GM23248 (cell line): ENCODE measurements at regions not wholly inside any gene's neighbourhood (a gene's known extent, or its start where the extent isn't known, plus 50 kb on each side); places are given as distances from the start of the nearest gene placed in this dataset.

ENCODE experiments used
- DNase-seq: peaks from one replicate; pipeline ENCODE4 v3.0.0-alpha.2; 2015
- H2AFZ ChIP-seq: fragments of 200-600 bp; sonication (generic); 2 replicates; pipeline ENCODE4 v1.6.1; 2016; ENCODE audit warnings: antibody characterized with exemption
- H3F3A ChIP-seq: fragments of 200-600 bp; sonication (generic); 2 replicates; pipeline ENCODE4 v1.6.1; 2016; ENCODE audit warnings: mild to moderate bottlenecking, antibody characterized with exemption, mixed run types; ENCODE audit not compliant: insufficient read depth
- H3K27ac ChIP-seq: fragments of 200-600 bp; sonication (generic); 2 replicates; pipeline ENCODE4 v1.5.1; 2016; ENCODE audit warnings: mild to moderate bottlenecking
- H3K27me3 ChIP-seq: fragments of 200-600 bp; sonication (generic); replicated peaks from 2 replicates; pipeline ENCODE4 v1.6.1; 2016; ENCODE audit warnings: mild to moderate bottlenecking; ENCODE audit not compliant: insufficient read depth
- H3K36me3 ChIP-seq: fragments of 200-600 bp; sonication (generic); 2 replicates; pipeline ENCODE4 v1.6.1; 2016; ENCODE audit warnings: low read depth, mild to moderate bottlenecking
- H3K4me1 ChIP-seq: fragments of 200-600 bp; sonication (generic); 2 replicates; pipeline ENCODE4 v1.6.1; 2016; ENCODE audit warnings: mild to moderate bottlenecking; ENCODE audit not compliant: insufficient read depth
- H3K4me2 ChIP-seq: fragments of 200-600 bp; sonication (generic); one replicate; pipeline ENCODE4 v1.6.1; 2016; ENCODE audit warnings: mild to moderate bottlenecking; ENCODE audit not compliant: unreplicated experiment
- H3K4me3 ChIP-seq: fragments of 200-600 bp; sonication (generic); 2 replicates; pipeline ENCODE4 v1.5.1; 2016; ENCODE audit warnings: mild to moderate bottlenecking
- H3K79me2 ChIP-seq: fragments of 200-600 bp; sonication (generic); 2 replicates; pipeline ENCODE4 v1.6.1; 2016; ENCODE audit warnings: mild to moderate bottlenecking; ENCODE audit not compliant: insufficient read depth
- H3K9ac ChIP-seq: fragments of 200-600 bp; sonication (generic); 2 replicates; pipeline ENCODE4 v1.6.1; 2016; ENCODE audit warnings: mild to moderate bottlenecking
- H3K9me2 ChIP-seq: fragments of 200-600 bp; sonication (generic); 2 replicates; pipeline ENCODE4 v1.6.1; 2016; ENCODE audit warnings: mixed run types, mild to moderate bottlenecking, moderate library complexity; ENCODE audit not compliant: insufficient read depth
- H3K9me3 ChIP-seq: fragments of 200-600 bp; sonication (generic); one replicate; pipeline ENCODE4 v1.6.1; 2017; ENCODE audit warnings: low read depth
- H4K20me1 ChIP-seq: fragments of 200-600 bp; sonication (generic); 2 replicates; pipeline ENCODE4 v1.6.0; 2016; ENCODE audit not compliant: insufficient read depth
- EZH2 ChIP-seq: fragments of 200-600 bp; sonication (generic); IDR thresholded peaks from 2 replicates; pipeline ENCODE4 v1.6.1; 2018; ENCODE audit warnings: antibody characterized with exemption, mild to moderate bottlenecking; ENCODE audit not compliant: insufficient read depth, poor library complexity, severe bottlenecking
- EZH2phosphoT487 ChIP-seq: fragments of 200-600 bp; sonication (generic); IDR thresholded peaks from 2 replicates; pipeline ENCODE4 v1.6.1; 2018; ENCODE audit warnings: antibody characterized with exemption, moderate library complexity, mild to moderate bottlenecking, low read depth; ENCODE audit not compliant: insufficient read depth
- WGBS, 2 experiments: methylation state at CpG; one replicate each; pipeline ENCODE4 v1.1.6; 2015 to 2017; ENCODE audit warnings: low lambda C conversion rate in 2 of 2, low coverage in 1 of 2; ENCODE audit errors: missing lambda C conversion rate in 2 of 2; 5-methylcytosine and 5-hydroxymethylcytosine counted together
- in situ Hi-C: fragments of 300-500 bp; cut with MboI; formaldehyde crosslinking; loops from 2 replicates; pipeline ENCODE4 v1.15.0; 2020

- Histone ChIP-seq H3K4me2 (no peak overlapping the region), H2AFZ (no peak overlapping the region), H3K36me3 (no peaks in the 10 kb centered on the region), H3K9me2 (no peaks in the 10 kb centered on the region), H3K79me2 (peaks cover 95% of the 10 kb centered on the region), H3K4me1 (peaks cover 41% of the 10 kb centered on the region), H3K4me3 (no peak overlapping the region), H4K20me1 (no peaks in the 10 kb centered on the region), H3K27me3 (no peaks in the 10 kb centered on the region), H3K9ac (no peak overlapping the region), H3K27ac (no peak overlapping the region), H3F3A (peaks cover 13% of the 10 kb centered on the region; the same call in 1 of the 2 replicates), H3K9me3 (no peaks in the 10 kb centered on the region)
- TF ChIP-seq EZH2phosphoT487 (no peak), EZH2 (no peak)
- DNase-seq = no peak
- WGBS, 2 experiments = 94% methylated on average over 13 to 14 of the region's 14 CpGs
- in situ Hi-C loops = no loop called here
Measured at GRCh38 chr22:46049726-46050450, 72.9 kb upstream of the WNT7B start.

GRCh38 chr22:46050451-46050845 lies 73.5 kb upstream of the WNT7B start:
- Histone ChIP-seq H4K20me1 (no peaks in the 10 kb centered on the region), H3K79me2 (peaks cover 95% of the 10 kb centered on the region), H3K4me3 (no peak overlapping the region), H3F3A (peaks cover 18% of the 10 kb centered on the region; the same call in 1 of the 2 replicates), H3K4me2 (no peak overlapping the region), H3K9me3 (no peaks in the 10 kb centered on the region), H3K9me2 (no peaks in the 10 kb centered on the region), H3K27ac (no peak overlapping the region), H3K9ac (no peak overlapping the region), H3K4me1 (peaks cover 44% of the 10 kb centered on the region), H3K27me3 (no peaks in the 10 kb centered on the region), H2AFZ (no peak overlapping the region), H3K36me3 (no peaks in the 10 kb centered on the region)
- no peak for TF ChIP-seq EZH2phosphoT487
- TF ChIP-seq EZH2 = no peak
- no peak for DNase-seq
- WGBS, 2 experiments = 81 to 84% methylated on average over 7 of the region's 7 CpGs
- in situ Hi-C loops = no loop called here

GRCh38 chr22:46050916-46051614 lies 74.1 kb upstream of the WNT7B start:
- no peaks in the 10 kb centered on the region for H3K27me3 ChIP-seq
- WGBS, 2 experiments = 88 to 89% methylated on average over 11 of the region's 11 CpGs
- no peak overlapping the region for H3K27ac ChIP-seq
- no peak overlapping the region for H2AFZ ChIP-seq
- H3K9me2 ChIP-seq = no peaks in the 10 kb centered on the region
- H4K20me1 ChIP-seq = no peaks in the 10 kb centered on the region
- no peak overlapping the region for H3K4me2 ChIP-seq
- no peaks in the 10 kb centered on the region for H3K36me3 ChIP-seq
- DNase-seq = no peak
- no peaks in the 10 kb centered on the region for H3K9me3 ChIP-seq
- no peak overlapping the region for H3K9ac ChIP-seq
- no peak overlapping the region for H3K4me3 ChIP-seq
- H3K4me1 ChIP-seq = peaks cover 44% of the 10 kb centered on the region
- TF ChIP-seq EZH2phosphoT487 = no peak
- TF ChIP-seq EZH2 = no peak
- peaks cover 95% of the 10 kb centered on the region for H3K79me2 ChIP-seq
- peaks cover 23% of the 10 kb centered on the region; the same call in 1 of the 2 replicates for H3F3A ChIP-seq
- in situ Hi-C loops = no loop called here

GRCh38 chr22:46051646-46052045 lies 74.7 kb upstream of the WNT7B start:
- H2AFZ ChIP-seq = no peak overlapping the region
- TF ChIP-seq EZH2 = no peak
- no peak for TF ChIP-seq EZH2phosphoT487
- H4K20me1 ChIP-seq = no peaks in the 10 kb centered on the region
- H3K4me3 ChIP-seq = no peak overlapping the region
- no peak for DNase-seq
- no peaks in the 10 kb centered on the region for H3K9me2 ChIP-seq
- H3K79me2 ChIP-seq = peaks cover 95% of the 10 kb centered on the region
- H3F3A ChIP-seq = peaks cover 27% of the 10 kb centered on the region; the same call in 1 of the 2 replicates
- H3K27ac ChIP-seq = peak overlapping the region; percentile 99
- H3K4me1 ChIP-seq = peaks cover 44% of the 10 kb centered on the region
- H3K27me3 ChIP-seq = no peaks in the 10 kb centered on the region
- no peaks in the 10 kb centered on the region for H3K9me3 ChIP-seq
- no peaks in the 10 kb centered on the region for H3K36me3 ChIP-seq
- 88 to 92% methylated on average over 8 of the region's 8 CpGs for WGBS, 2 experiments
- H3K4me2 ChIP-seq = peak overlapping the region; percentile 88
- in situ Hi-C loops = no loop called here
- peak overlapping the region; percentile 91 for H3K9ac ChIP-seq
